Gastrocnemius medialis (tissue), 4 donors: ENCODE measurements at regions not wholly inside any gene's neighbourhood (a gene's known extent, or its start where the extent isn't known, plus 50 kb on each side); places are given as distances from the start of the nearest gene placed in this dataset.

Experiments
- ATAC-seq, 2 donors: fragments of 150-250 bp; one replicate each; pipeline ENCODE4 v1.9.1; 2016
- DNase-seq, 2 donors: peaks; one replicate each; pipeline ENCODE4 v3.0.0-alpha.2; 2019
- H3K27ac ChIP-seq, 4 donors: fragments of 200-600 bp; sonication (generic); 1 replicate in 1 of 4; 2 replicates in 3 of 4; pipeline ENCODE4 v1.5.1; 2016 to 2018; ENCODE audit warnings: mild to moderate bottlenecking in 2 of 4, moderate library complexity in 1 of 4
- H3K27me3 ChIP-seq, 3 donors: fragments of 200-600 bp; sonication (generic) in 2 of 3; 1 replicate in 1 of 3; 2 replicates in 2 of 3; pipeline versions ENCODE4 v1.5.1 to v1.6.0; 2016 to 2019; ENCODE audit warnings: mild to moderate bottlenecking in 1 of 3, moderate library complexity in 1 of 3
- H3K36me3 ChIP-seq, 2 donors: fragments of 200-600 bp; sonication (generic) in 1 of 2; one replicate each; pipeline ENCODE4 v1.5.1; 2017 to 2018
- H3K4me1 ChIP-seq, 2 donors: fragments of 200-600 bp; sonication (generic) in 1 of 2; one replicate each; pipeline ENCODE4 v1.5.1; 2016 to 2017; ENCODE audit warnings: mild to moderate bottlenecking in 2 of 2
- H3K4me3 ChIP-seq, 4 donors: fragments of 200-600 bp; sonication (generic) in 3 of 4; 1 replicate in 1 of 4; 2 replicates in 3 of 4; pipeline ENCODE4 v1.5.1; 2016 to 2019; ENCODE audit warnings: mild to moderate bottlenecking in 2 of 4
- H3K9me3 ChIP-seq, 3 donors: fragments of 200-600 bp; sonication (generic) in 2 of 3; 1 replicate in 1 of 3; 2 replicates in 2 of 3; pipeline ENCODE4 v1.5.1; 2016 to 2019
- POLR2A ChIP-seq, 2 donors: fragments of 450-650 bp; IDR thresholded peaks; one replicate each; pipeline ENCODE4 v1.6.1; 2017; ENCODE audit warnings: antibody characterized with exemption in 2 of 2, mild to moderate bottlenecking in 2 of 2, moderate library complexity in 2 of 2
- in situ Hi-C, 4 donors: fragments of 200-750 bp; cut with MboI; loops; one replicate each; pipeline versions ENCODE4 v1.15.0 to v1.8.0; 2017; ENCODE audit warnings: low sequenced_read_pairs in 4 of 4
- intact Hi-C: fragments of 100-400 bp; cut with DNase I; formaldehyde crosslinking; loops from one replicate; pipeline ENCODE4 v1.15.1; 2023; ENCODE audit warnings: low total_unique reads
- TF ChIP-seq, protein P1 (sequence below), 5 experiments: fragments of 450-650 bp in 3 of 5; fragments of 200-600 bp in 2 of 5; sonication (generic) in 2 of 5; IDR thresholded peaks in 4 of 5; conservative IDR thresholded peaks in 1 of 5; 1 replicate in 4 of 5; 2 replicates in 1 of 5; pipeline ENCODE4 v1.5.1; 2016 to 2019; ENCODE audit warnings: antibody characterized with exemption in 5 of 5, mild to moderate bottlenecking in 3 of 5, moderate library complexity in 3 of 5

DNA sequence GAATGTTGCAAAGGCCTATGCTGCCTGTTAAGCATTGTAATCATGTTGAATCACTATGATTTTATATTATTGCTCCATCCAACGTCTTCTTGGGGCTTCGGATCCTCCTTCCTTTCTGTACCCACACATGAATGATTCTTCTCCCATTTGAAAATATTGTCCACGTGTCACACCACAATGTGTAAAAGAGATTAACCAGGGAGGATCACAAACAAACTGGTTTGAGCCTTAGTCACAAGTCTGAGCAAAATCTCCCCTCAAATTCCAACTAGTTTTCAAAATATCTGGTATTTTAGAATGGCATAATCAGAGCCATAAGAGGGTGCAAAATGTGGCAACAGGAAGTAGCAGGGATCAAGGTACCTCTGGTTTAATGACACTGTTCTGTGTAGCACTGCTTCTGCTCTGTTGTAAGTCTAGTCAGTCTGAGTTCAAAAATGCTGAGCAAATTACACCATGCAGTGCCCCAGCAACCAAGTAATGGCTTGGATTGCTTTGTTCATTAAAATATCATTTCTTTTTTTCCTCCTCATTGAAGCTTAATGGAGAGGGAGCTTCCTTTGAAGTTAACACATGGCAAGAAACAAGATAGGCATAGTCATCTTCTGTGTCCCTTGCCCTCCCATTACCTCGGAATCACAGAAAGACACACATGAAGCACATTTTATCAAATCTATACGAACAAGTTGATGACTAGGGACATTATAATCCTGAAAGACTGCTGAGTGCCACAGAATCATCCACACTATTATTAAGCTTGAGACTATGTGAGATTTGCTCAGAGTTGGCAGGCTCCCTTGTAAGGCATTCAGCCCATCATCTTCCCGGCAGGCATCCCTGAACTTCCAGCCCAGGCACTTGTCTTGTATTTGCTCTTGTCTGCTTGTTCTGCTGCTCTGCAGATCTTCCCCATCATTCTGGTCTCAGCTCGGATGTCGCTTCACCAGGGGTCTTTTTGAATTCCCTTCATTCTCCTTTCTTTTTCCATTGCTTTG, 102.0 kb upstream of the PRLR start:
- H3K4me1 ChIP-seq, result no peaks in the 10 kb centered on the region
- ATAC-seq, result no peak
- intact Hi-C loops (no loop called here), in situ Hi-C loops (no loop called here)
- H3K9me3 ChIP-seq, result no peaks in the 10 kb centered on the region
- H3K4me3 ChIP-seq, result no peak overlapping the region
- H3K27ac ChIP-seq, result no peak overlapping the region
- H3K36me3 ChIP-seq, result no peaks in the 10 kb centered on the region
- no peak for DNase-seq
- TF ChIP-seq, protein P1, sequence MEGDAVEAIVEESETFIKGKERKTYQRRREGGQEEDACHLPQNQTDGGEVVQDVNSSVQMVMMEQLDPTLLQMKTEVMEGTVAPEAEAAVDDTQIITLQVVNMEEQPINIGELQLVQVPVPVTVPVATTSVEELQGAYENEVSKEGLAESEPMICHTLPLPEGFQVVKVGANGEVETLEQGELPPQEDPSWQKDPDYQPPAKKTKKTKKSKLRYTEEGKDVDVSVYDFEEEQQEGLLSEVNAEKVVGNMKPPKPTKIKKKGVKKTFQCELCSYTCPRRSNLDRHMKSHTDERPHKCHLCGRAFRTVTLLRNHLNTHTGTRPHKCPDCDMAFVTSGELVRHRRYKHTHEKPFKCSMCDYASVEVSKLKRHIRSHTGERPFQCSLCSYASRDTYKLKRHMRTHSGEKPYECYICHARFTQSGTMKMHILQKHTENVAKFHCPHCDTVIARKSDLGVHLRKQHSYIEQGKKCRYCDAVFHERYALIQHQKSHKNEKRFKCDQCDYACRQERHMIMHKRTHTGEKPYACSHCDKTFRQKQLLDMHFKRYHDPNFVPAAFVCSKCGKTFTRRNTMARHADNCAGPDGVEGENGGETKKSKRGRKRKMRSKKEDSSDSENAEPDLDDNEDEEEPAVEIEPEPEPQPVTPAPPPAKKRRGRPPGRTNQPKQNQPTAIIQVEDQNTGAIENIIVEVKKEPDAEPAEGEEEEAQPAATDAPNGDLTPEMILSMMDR (IDR thresholded peaks at IDR 0.05 in 4 of 5, conservative IDR thresholded peaks at IDR 0.05 in 1 of 5), result no peak
- no peak for TF ChIP-seq POLR2A (IDR thresholded peaks at IDR 0.05)
- no peaks in the 10 kb centered on the region for H3K27me3 ChIP-seq

DNA sequence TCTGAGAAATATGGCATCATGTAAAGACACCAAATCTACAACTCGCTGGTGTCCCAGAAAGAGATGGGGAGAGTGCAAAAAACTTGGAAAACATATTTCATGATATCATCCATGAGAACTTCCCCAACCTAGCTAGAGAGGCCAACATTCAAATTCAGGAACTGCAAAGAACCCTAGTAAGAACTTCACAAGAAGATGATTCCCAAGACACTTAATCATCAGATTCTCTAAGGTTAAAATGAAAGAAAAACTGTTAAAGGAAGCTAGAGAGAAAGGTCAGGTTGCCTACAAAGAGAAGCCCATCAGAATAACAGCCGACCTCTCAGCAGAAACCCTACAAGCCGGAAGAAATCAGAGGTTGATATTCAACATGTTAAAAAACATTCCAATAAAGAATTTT, 95.5 kb upstream of the PRLR start:
- TF ChIP-seq, protein P1 (IDR thresholded peaks at IDR 0.05 in 4 of 5, conservative IDR thresholded peaks at IDR 0.05 in 1 of 5), result no peak
- TF ChIP-seq POLR2A (IDR thresholded peaks at IDR 0.05), result no peak
- DNase-seq (no peak), ATAC-seq (no peak)
- Histone ChIP-seq H3K27ac (no peak overlapping the region), H3K9me3 (no peaks in the 10 kb centered on the region), H3K4me3 (no peak overlapping the region), H3K27me3 (no peaks in the 10 kb centered on the region), H3K4me1 (no peaks in the 10 kb centered on the region), H3K36me3 (no peaks in the 10 kb centered on the region)
- intact Hi-C loops, result no loop called here
- in situ Hi-C loops, result no loop called here

DNA sequence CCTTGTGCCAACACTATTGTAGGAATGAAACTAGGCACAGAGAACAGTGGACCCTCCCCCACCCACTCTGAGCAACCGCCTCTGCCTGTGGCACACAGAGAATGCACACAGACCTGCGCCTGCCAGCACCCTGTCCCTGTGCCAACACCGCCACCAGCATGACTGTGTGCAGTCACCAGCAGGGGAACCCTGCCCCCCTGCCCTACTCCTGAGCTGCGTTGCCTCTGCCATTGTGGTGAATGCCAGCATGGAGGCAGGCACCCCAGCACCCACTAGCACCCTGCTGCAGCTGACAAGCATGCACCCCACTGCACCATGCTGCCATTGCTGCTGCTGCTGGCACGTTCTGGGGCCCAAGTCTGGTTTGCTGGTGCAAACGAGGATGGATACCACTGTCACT, 94.4 kb upstream of the PRLR start:
- DNase-seq (no peak), ATAC-seq (no peak)
- no peak overlapping the region for H3K27ac ChIP-seq
- no peaks in the 10 kb centered on the region for H3K9me3 ChIP-seq
- no peak overlapping the region for H3K4me3 ChIP-seq
- in situ Hi-C loops, result no loop called here
- intact Hi-C loops, result no loop called here
- TF ChIP-seq POLR2A (IDR thresholded peaks at IDR 0.05), result no peak
- TF ChIP-seq, protein P1 (IDR thresholded peaks at IDR 0.05 in 4 of 5, conservative IDR thresholded peaks at IDR 0.05 in 1 of 5), result no peak
- no peaks in the 10 kb centered on the region for H3K36me3 ChIP-seq
- H3K4me1 ChIP-seq, result no peaks in the 10 kb centered on the region
- no peaks in the 10 kb centered on the region for H3K27me3 ChIP-seq

DNA sequence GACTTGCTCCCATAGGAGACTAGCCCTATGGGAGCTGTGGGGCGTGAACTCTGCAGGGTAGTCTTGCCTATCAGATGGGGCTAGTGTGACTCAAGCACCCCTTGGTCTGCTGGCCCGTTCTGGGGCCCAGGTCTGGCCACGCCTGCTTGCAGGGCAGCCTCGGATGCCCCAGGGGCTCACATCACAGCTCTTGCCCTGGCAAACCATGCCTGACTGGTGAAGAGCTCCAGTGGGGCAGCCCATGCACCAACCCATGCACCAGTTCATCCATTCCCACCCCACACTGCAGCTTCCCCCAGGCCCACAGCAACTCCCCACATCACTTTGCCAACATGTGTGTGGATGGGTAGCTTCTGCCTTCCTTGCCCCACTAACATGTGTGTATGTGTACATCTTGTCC, 93.9 kb upstream of the PRLR start:
- ATAC-seq (no peak), DNase-seq (no peak)
- H3K36me3 ChIP-seq, result no peaks in the 10 kb centered on the region
- H3K4me1 ChIP-seq, result no peaks in the 10 kb centered on the region
- H3K4me3 ChIP-seq, result no peak overlapping the region
- H3K9me3 ChIP-seq, result no peaks in the 10 kb centered on the region
- no peak overlapping the region for H3K27ac ChIP-seq
- intact Hi-C loops, result no loop called here
- TF ChIP-seq POLR2A (IDR thresholded peaks at IDR 0.05), result no peak
- TF ChIP-seq, protein P1 (IDR thresholded peaks at IDR 0.05 in 4 of 5, conservative IDR thresholded peaks at IDR 0.05 in 1 of 5), result no peak
- in situ Hi-C loops, result no loop called here
- H3K27me3 ChIP-seq, result no peaks in the 10 kb centered on the region
